IMR-90 (cell line): ENCODE measurements at regions not wholly inside any gene's neighbourhood (a gene's known extent, or its start where the extent isn't known, plus 50 kb on each side); places are given as distances from the start of the nearest gene placed in this dataset.

ENCODE experiments used
- ATAC-seq: fragments of 200-7000 bp; cut with Tn5 transposase; 2 replicates; pipeline ENCODE4 v1.9.1; 2020; ENCODE audit warnings: low read depth, mild to moderate bottlenecking, moderate library complexity
- BruUV-seq: library from RNA; stranded (reverse); fragments of 400-500 nt; replicated peaks from 2 replicates; lab custom pipeline; 2021; lab: Mats Ljungman, UMichigan
- CTCF ChIA-PET: fragments of 300-600 bp; formaldehyde crosslinking; extraction: SDS; loops from one replicate; lab custom pipeline; 2021; ENCODE audit warnings: antibody characterized with exemption; lab: Yijun Ruan, JAX
- POLR2A ChIA-PET: fragments of 300-600 bp; sonication (Branson Sonifier 250); formaldehyde crosslinking; loops from one replicate; lab custom pipeline; 2022; ENCODE audit warnings: antibody characterized with exemption; ENCODE audit not compliant: unreplicated experiment; lab: Charles Lee
- DNase-seq: peaks from one replicate; pipeline ENCODE4 v3.0.0; 2013
- H2AFZ ChIP-seq: replicated peaks from 2 replicates; pipeline ENCODE3; 2013; ENCODE audit warnings: low read length, mild to moderate bottlenecking; ENCODE audit not compliant: poor library complexity
- H2AK5ac ChIP-seq: 2 replicates; pipeline ENCODE4 v1.6.1; 2013; ENCODE audit warnings: low read depth, low read length, inconsistent platforms
- H2AK9ac ChIP-seq: replicated peaks from 2 replicates; pipeline ENCODE3; 2013; ENCODE audit warnings: mild to moderate bottlenecking, low read depth, low read length, moderate library complexity; ENCODE audit not compliant: poor library complexity
- H2BK120ac ChIP-seq: 2 replicates; pipeline ENCODE4 v1.6.1; 2013; ENCODE audit warnings: low read depth, low read length, inconsistent platforms
- H2BK15ac ChIP-seq: 3 replicates; pipeline ENCODE4 v1.6.1; 2013; ENCODE audit warnings: low read depth, low read length, inconsistent platforms
- H2BK20ac ChIP-seq: 2 replicates; pipeline ENCODE4 v1.6.1; 2013; ENCODE audit warnings: low read depth, mild to moderate bottlenecking, inconsistent platforms, low read length, moderate library complexity
- H2BK5ac ChIP-seq: 2 replicates; pipeline ENCODE4 v1.6.1; 2013; ENCODE audit warnings: mild to moderate bottlenecking, low read depth, low read length, inconsistent platforms; ENCODE audit not compliant: poor library complexity, severe bottlenecking
- H3K14ac ChIP-seq: replicated peaks from 2 replicates; pipeline ENCODE4 v1.6.1; 2013; ENCODE audit warnings: low read depth, low read length, inconsistent platforms
- H3K18ac ChIP-seq: 2 replicates; pipeline ENCODE4 v1.6.1; 2013; ENCODE audit warnings: low read depth, low read length, control low read depth
- H3K23ac ChIP-seq: 2 replicates; pipeline ENCODE4 v1.6.1; 2013; ENCODE audit warnings: low read depth, low read length, inconsistent platforms
- H3K27ac ChIP-seq: 2 replicates; pipeline ENCODE4 v1.5.1; 2013; ENCODE audit warnings: mild to moderate bottlenecking, control low read depth, low read length; ENCODE audit not compliant: insufficient read depth
- H3K27me3 ChIP-seq: 2 replicates; pipeline ENCODE4 v1.6.1; 2013; ENCODE audit warnings: low read length; ENCODE audit not compliant: control insufficient read depth, insufficient read depth
- H3K36me3 ChIP-seq: 2 replicates; pipeline ENCODE4 v1.6.1; 2013; ENCODE audit warnings: low read length, mixed read lengths; ENCODE audit not compliant: control insufficient read depth, insufficient read depth
- H3K4ac ChIP-seq: 2 replicates; pipeline ENCODE4 v1.6.1; 2013; ENCODE audit warnings: low read depth, low read length, inconsistent platforms
- H3K4me1 ChIP-seq: 2 replicates; pipeline ENCODE4 v1.6.1; 2013; ENCODE audit warnings: low read length, mixed read lengths; ENCODE audit not compliant: control insufficient read depth, insufficient read depth
- H3K4me2 ChIP-seq: 2 replicates; pipeline ENCODE4 v1.6.1; 2013; ENCODE audit warnings: low read depth, mild to moderate bottlenecking, control low read depth, low read length, moderate library complexity
- H3K4me3 ChIP-seq: 2 replicates; pipeline ENCODE4 v1.5.1; 2013; ENCODE audit warnings: low read depth, mild to moderate bottlenecking, control low read depth, low read length, moderate library complexity; ENCODE audit not compliant: insufficient read depth
- H3K56ac ChIP-seq: 2 replicates; pipeline ENCODE4 v1.6.1; 2013; ENCODE audit warnings: low read length, inconsistent platforms; ENCODE audit not compliant: insufficient read depth; ENCODE audit errors: extremely low read depth
- H3K79me1 ChIP-seq, 2 experiments: 2 replicates each; pipeline ENCODE4 v1.6.1; 2013; ENCODE audit warnings: low read length in 2 of 2, inconsistent platforms in 1 of 2, low read depth in 1 of 2
- H3K9ac ChIP-seq: 2 replicates; pipeline ENCODE4 v1.6.1; 2013; ENCODE audit warnings: low read depth, low read length, control low read depth
- H3K9me1 ChIP-seq: 2 replicates; pipeline ENCODE4 v1.6.1; 2013; ENCODE audit warnings: low read length, inconsistent platforms; ENCODE audit not compliant: insufficient read depth
- H3K9me3 ChIP-seq: 2 replicates; pipeline ENCODE4 v1.6.1; 2013; ENCODE audit warnings: low read length; ENCODE audit not compliant: control insufficient read depth, insufficient read depth
- H4K20me1 ChIP-seq: 2 replicates; pipeline ENCODE4 v1.6.1; 2013; ENCODE audit warnings: low read length, inconsistent platforms; ENCODE audit not compliant: insufficient read depth
- H4K5ac ChIP-seq: 2 replicates; pipeline ENCODE4 v1.6.1; 2013; ENCODE audit warnings: mild to moderate bottlenecking, low read depth, low read length, control low read depth
- H4K8ac ChIP-seq, 2 experiments: 2 replicates each; pipeline ENCODE4 v1.6.1; 2013; ENCODE audit warnings: low read depth in 2 of 2, low read length in 2 of 2, control low read depth in 1 of 2, inconsistent platforms in 1 of 2
- H4K91ac ChIP-seq: 2 replicates; pipeline ENCODE4 v1.6.1; 2013; ENCODE audit warnings: low read depth, low read length, inconsistent platforms; ENCODE audit not compliant: insufficient read depth
- BHLHE40 ChIP-seq: fragments of 150-350 bp; IDR thresholded peaks from 2 replicates; pipeline ENCODE4 v1.6.1; 2016; ENCODE audit warnings: mild to moderate bottlenecking, low read depth, low read length
- CEBPB ChIP-seq: IDR thresholded peaks from 2 replicates; pipeline ENCODE4 v1.6.1; 2012; ENCODE audit warnings: low read depth, low read length, improper control_type of control experiment
- MAFK ChIP-seq: IDR thresholded peaks from 2 replicates; pipeline ENCODE4 v1.6.1; 2012; ENCODE audit warnings: low read depth, low read length, improper control_type of control experiment
- MAZ ChIP-seq: IDR thresholded peaks from 2 replicates; pipeline ENCODE4 v1.6.1; 2012; ENCODE audit warnings: low read depth, mild to moderate bottlenecking, low read length, improper control_type of control experiment, moderate library complexity, borderline replicate concordance
- MXI1 ChIP-seq: IDR thresholded peaks from 2 replicates; pipeline ENCODE4 v1.6.1; 2012; ENCODE audit warnings: low read depth, mild to moderate bottlenecking, low read length, moderate library complexity, borderline replicate concordance
- POLR2A ChIP-seq: IDR thresholded peaks from 2 replicates; pipeline ENCODE4 v1.6.1; 2012; ENCODE audit warnings: mild to moderate bottlenecking, low read depth, low read length
- RAD21 ChIP-seq: IDR thresholded peaks from 2 replicates; pipeline ENCODE4 v1.6.1; 2012; ENCODE audit warnings: low read length, improper control_type of control experiment
- RCOR1 ChIP-seq: IDR thresholded peaks from 2 replicates; pipeline ENCODE4 v1.6.1; 2012; ENCODE audit warnings: mild to moderate bottlenecking, low read length, improper control_type of control experiment; ENCODE audit not compliant: insufficient replicate concordance
- RFX5 ChIP-seq: IDR thresholded peaks from 2 replicates; pipeline ENCODE4 v1.8.0; 2012; ENCODE audit warnings: low read depth, mild to moderate bottlenecking, low read length, moderate library complexity
- WGBS, 2 experiments: methylation state at CpG; one replicate each; pipeline versions ENCODE4 v1.1.5 to v1.1.7; 2013; ENCODE audit warnings: missing lambda C conversion rate in 2 of 2; ENCODE audit not compliant: insufficient read length in 1 of 2; ENCODE audit errors: extremely low coverage in 2 of 2; 5-methylcytosine and 5-hydroxymethylcytosine counted together
- dilution Hi-C: fragments of 300-500 bp; cut with HindIII; formaldehyde crosslinking; loops from one replicate; pipeline ENCODE4 v1.14.3; 2018; ENCODE audit warnings: low sequenced_read_pairs; ENCODE audit not compliant: unreplicated experiment
- in situ Hi-C: fragments of 300-500 bp; cut with MboI; formaldehyde crosslinking; loops from 3 replicates; pipeline ENCODE4 v1.14.3; 2019; ENCODE audit warnings: low sequenced_read_pairs, inconsistent platforms, mixed read lengths
- intact Hi-C: fragments of 100-400 bp; cut with micrococcal nuclease; formaldehyde crosslinking; loops from 2 replicates; pipeline ENCODE4 v1.10.0; 2022
- TF ChIP-seq, protein P1 (sequence below): fragments of 150-350 bp; IDR thresholded peaks from 2 replicates; pipeline ENCODE4 v1.6.1; 2017; ENCODE audit warnings: mild to moderate bottlenecking, antibody characterized with exemption, low read length, low read depth
- TF ChIP-seq, protein P2 (sequence below): fragments of 150-350 bp; IDR thresholded peaks from 2 replicates; pipeline ENCODE4 v1.6.1; 2016; ENCODE audit warnings: low read depth, mild to moderate bottlenecking, low read length, moderate library complexity, borderline replicate concordance
- TF ChIP-seq, protein P3 (sequence below): conservative IDR thresholded peaks from 2 replicates; pipeline ENCODE4 v1.5.1; 2012; ENCODE audit warnings: mild to moderate bottlenecking, low read depth, low read length, improper control_type of control experiment

DNA sequence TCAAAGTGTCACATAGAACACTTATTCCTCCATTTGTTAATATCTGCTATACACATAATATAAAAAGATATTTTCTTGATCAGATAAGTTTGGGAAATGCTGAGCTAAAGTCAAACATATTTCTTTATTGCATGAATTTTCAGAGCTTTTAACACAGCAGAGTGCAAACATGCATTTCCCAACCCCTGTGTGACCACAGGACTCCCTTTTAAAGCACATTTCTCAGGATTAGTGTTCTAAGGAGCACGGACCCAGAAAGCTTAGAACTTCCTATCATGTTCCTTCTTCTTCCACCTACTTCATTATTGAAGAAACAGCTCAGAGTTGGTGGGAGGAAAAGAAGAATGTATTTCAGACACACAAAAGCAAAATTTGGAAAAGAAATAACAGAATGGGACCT lies 109.1 kb upstream of the CDC42BPA start (continued):
- TF ChIP-seq POLR2A (no peak), MAFK (no peak)
- TF ChIP-seq, protein P1, sequence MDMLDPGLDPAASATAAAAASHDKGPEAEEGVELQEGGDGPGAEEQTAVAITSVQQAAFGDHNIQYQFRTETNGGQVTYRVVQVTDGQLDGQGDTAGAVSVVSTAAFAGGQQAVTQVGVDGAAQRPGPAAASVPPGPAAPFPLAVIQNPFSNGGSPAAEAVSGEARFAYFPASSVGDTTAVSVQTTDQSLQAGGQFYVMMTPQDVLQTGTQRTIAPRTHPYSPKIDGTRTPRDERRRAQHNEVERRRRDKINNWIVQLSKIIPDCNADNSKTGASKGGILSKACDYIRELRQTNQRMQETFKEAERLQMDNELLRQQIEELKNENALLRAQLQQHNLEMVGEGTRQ = no peak

DNA sequence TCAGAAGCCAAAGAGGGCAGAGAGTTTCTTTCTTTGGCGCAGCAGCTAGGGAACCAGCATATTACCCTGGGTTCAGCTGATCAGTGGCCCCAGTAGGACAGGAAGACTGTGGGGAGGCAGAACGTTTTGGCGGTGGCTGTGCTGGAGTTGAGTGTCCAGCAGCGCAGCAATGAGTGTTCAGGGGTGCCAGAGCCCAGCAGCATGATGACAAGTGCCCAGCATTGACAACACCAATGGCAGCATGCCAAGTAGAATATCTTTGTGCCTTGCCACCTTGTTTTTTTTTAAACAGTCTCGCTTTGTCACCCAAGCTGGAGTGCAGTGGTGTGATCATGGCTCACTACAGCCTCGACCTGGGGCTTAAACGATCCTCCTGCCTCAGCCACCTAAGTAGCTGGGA lies 106.7 kb upstream of the CDC42BPA start:
- peak overlapping the region; percentile 78; the same call in 1 of the 2 replicates for H4K5ac ChIP-seq
- peak overlapping the region; percentile 75; the same call in 1 of the 2 replicates for H2BK20ac ChIP-seq
- peak overlapping the region; percentile 78; the same call in 1 of the 2 replicates for H4K91ac ChIP-seq
- H3K27me3 ChIP-seq = no peaks in the 10 kb centered on the region
- peak overlapping the region; percentile 61; the same call in 1 of the 2 replicates for H2AK5ac ChIP-seq
- peak overlapping the region; percentile 29; the same call in 1 of the 2 replicates for H3K23ac ChIP-seq
- DNase-seq (no peak), ATAC-seq (no peak)
- no peak overlapping the region for H3K9ac ChIP-seq
- no peak overlapping the region for H3K56ac ChIP-seq
- H3K79me1 ChIP-seq = no peaks in the 10 kb centered on the region
- no peaks in the 10 kb centered on the region for H4K20me1 ChIP-seq
- in situ Hi-C loops = loop anchor here (25.0 kb wide), 2 partner anchors 188 to 288 kb away; no protein-coding TSS in a partner anchor
- H3K36me3 ChIP-seq = no peaks in the 10 kb centered on the region
- intact Hi-C loops = no loop called here
- H3K27ac ChIP-seq = peak overlapping the region; percentile 37; the same call in 1 of the 2 replicates
- BruUV-seq = no TSS peak
- WGBS, 2 experiments = 93% methylated on average over 4 of the region's 7 CpGs; no CpG with 5 or more reads in 1 of the 2 experiments
- peaks cover 17% of the 10 kb centered on the region for H3K4me1 ChIP-seq
- H2BK5ac ChIP-seq = peak overlapping the region; percentile 10
- no peak overlapping the region for H3K4me2 ChIP-seq
- H2BK15ac ChIP-seq = no peak overlapping the region; the same call in 2 of the 3 replicates
- no peak overlapping the region for H3K4me3 ChIP-seq
- peak overlapping the region; percentile 58; the same call in 1 of the 2 replicates for H3K4ac ChIP-seq
- peak overlapping the region; percentile 27 for H2AFZ ChIP-seq
- H3K18ac ChIP-seq = peak overlapping the region; percentile 94
- CTCF ChIA-PET = interaction anchor here (0.6 kb wide), 1 partner anchor 388 kb away, joined by 3 read pairs; no protein-coding TSS in a partner anchor
- POLR2A ChIA-PET = no interaction called here
- H3K9me1 ChIP-seq = no peaks in the 10 kb centered on the region; the same call in 1 of the 2 replicates
- H2BK120ac ChIP-seq = peak overlapping the region; percentile 76; the same call in 1 of the 2 replicates
- peak overlapping the region; percentile 44 to 55; a peak in 2 of 4 replicates for H4K8ac ChIP-seq
- no peaks in the 10 kb centered on the region for H3K9me3 ChIP-seq
- H3K14ac ChIP-seq = no peak overlapping the region
- H2AK9ac ChIP-seq = no peak overlapping the region
- dilution Hi-C loops = no loop called here
- TF ChIP-seq MXI1 (no peak), BHLHE40 (no peak), RAD21 (no peak), RCOR1 (no peak), RFX5 (no peak), MAZ (no peak), CEBPB (no peak)
- TF ChIP-seq, protein P2, sequence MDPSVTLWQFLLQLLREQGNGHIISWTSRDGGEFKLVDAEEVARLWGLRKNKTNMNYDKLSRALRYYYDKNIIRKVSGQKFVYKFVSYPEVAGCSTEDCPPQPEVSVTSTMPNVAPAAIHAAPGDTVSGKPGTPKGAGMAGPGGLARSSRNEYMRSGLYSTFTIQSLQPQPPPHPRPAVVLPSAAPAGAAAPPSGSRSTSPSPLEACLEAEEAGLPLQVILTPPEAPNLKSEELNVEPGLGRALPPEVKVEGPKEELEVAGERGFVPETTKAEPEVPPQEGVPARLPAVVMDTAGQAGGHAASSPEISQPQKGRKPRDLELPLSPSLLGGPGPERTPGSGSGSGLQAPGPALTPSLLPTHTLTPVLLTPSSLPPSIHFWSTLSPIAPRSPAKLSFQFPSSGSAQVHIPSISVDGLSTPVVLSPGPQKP = no peak
- TF ChIP-seq, protein P1 = no peak
- TF ChIP-seq, protein P3, sequence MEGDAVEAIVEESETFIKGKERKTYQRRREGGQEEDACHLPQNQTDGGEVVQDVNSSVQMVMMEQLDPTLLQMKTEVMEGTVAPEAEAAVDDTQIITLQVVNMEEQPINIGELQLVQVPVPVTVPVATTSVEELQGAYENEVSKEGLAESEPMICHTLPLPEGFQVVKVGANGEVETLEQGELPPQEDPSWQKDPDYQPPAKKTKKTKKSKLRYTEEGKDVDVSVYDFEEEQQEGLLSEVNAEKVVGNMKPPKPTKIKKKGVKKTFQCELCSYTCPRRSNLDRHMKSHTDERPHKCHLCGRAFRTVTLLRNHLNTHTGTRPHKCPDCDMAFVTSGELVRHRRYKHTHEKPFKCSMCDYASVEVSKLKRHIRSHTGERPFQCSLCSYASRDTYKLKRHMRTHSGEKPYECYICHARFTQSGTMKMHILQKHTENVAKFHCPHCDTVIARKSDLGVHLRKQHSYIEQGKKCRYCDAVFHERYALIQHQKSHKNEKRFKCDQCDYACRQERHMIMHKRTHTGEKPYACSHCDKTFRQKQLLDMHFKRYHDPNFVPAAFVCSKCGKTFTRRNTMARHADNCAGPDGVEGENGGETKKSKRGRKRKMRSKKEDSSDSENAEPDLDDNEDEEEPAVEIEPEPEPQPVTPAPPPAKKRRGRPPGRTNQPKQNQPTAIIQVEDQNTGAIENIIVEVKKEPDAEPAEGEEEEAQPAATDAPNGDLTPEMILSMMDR = no peak
